Activated T-cell treated with anti-CD3 and anti-CD28 coated beads for 24 hours (primary cell): ENCODE measurements at regions not wholly inside any gene's neighbourhood (a gene's known extent, or its start where the extent isn't known, plus 50 kb on each side); places are given as distances from the start of the nearest gene placed in this dataset.

Experiments used
- DNase-seq: peaks from one replicate; pipeline ENCODE4 v3.0.0-alpha.2; 2020; ENCODE audit warnings: low read depth

DNA sequence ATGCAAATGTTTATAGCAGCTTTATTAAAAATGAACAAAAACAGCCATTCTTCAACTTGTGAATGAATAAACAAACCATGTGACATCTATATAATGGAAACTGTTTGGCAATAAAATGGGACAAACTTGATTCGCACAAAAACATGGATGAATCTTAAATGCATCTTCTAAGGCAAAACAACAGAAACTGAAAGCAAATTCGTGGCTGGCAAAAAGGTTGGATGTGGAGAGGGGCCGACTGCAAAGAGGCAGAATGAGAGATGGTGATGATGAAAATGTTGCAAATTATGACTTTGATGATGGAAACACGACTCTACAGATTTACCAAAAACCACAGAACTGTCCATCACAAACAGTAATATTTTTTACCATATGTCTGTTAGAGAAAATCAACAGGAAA is 327.0 kb upstream of the NR5A2 start:
- no peak for DNase-seq

DNA sequence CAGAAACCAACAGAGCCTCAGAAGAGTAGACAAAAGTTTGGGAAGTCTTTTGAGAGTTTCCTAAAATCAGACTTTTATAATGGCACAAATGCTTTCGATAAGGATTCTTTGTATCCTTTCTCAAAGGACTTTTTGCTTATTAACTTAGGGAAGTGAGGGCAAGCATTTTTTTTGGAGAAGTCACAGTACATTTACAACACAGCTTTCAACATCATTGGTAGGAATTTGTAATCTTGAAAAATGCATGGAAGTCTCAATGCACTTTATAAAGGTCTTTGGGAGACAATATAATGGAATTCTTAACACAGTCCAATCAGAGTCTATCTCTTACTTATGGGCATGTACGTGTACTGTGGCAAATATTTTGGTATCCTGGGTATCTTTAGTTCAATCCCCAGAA is 325.8 kb upstream of the NR5A2 start:
- DNase-seq: no peak

DNA sequence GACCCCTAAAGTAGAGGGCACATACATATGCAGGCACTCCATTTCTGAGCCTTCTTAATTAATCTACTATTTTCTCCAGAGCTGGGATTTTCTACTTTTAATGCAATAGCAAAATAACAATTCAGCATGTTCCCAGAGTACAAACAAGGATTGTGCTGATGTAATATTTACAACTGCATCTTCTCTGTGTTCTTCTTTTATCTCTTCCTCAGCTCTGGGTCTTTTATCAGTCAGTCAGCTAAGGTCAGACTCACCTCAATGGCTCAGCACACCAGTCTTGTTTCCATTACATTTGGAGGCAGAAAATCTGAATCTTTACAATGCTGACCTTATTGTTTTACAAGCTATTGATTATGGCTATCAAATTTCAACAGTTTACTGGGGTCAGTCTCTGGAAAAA is 323.3 kb upstream of the NR5A2 start:
- no peak for DNase-seq

DNA sequence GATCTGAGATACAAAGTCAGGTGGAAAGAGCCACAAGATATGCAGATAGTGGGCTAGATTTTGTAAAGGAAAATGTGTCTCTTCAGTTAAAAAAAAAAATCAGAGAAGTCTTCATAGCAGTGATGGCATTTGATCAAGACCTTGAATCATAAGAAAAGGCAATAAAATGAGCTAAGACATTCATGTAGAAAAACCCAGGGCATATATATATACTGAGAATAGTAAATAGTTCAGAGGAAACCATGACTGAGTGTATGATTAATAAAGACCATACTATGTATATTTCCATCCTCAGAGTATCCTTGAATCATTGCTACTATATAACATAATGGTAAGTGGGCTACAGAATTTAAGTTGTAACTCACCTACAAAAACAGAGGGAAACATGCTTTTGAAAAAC is 321.7 kb upstream of the NR5A2 start:
- DNase-seq: no peak

DNA sequence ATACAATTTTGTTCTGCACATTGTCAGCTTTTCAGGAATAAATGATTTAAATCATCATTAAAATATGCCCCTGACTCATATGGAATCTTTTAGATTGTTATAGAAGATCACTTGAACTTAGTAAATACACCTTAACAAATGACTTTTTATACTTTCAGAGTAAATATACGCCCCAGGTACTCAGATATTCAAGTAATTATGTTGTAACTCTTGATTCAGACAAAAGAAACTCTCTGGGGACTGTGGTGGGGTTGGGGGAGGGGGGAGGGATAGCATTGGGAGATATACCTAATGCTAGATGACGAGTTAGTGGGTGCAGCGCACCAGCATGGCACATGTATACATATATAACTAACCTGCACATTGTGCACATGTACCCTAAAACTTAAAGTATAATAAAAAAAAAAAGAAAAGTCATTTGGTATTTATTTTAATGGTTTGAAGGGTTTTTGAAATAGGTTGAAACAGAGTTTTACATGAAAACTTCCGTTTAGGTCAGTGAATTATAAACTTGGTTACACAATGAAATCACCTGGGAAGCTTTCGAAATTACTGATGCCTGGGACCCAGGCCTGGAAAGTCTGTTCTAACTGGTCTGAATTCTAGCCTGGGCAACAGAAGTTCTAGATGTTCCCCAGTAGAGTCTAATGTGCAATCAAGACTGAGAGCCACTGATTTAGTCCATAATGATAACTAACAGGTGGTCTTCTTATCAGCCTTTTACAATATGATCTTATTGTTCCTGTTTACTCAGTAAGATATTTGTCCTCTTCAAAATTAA is 320.5 kb upstream of the NR5A2 start:
- no peak for DNase-seq

DNA sequence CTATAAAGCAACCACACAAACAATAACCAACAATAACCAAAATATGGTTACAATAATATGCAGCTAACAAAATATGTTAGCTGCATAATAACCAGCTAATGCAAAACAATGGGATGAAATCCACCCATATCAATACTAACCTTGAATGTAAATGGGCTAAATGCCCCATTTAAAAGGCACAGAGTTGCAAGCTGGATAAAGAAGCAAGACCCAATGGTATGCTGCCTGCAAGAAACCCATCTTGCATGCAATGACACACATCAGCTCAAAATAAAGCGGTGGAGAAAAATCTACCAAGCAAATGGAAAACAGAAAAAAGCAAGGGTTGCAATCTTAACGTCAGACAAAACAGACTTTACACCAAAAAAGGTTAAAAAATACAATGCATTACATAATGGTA is 316.5 kb upstream of the NR5A2 start:
- DNase-seq: no peak

DNA sequence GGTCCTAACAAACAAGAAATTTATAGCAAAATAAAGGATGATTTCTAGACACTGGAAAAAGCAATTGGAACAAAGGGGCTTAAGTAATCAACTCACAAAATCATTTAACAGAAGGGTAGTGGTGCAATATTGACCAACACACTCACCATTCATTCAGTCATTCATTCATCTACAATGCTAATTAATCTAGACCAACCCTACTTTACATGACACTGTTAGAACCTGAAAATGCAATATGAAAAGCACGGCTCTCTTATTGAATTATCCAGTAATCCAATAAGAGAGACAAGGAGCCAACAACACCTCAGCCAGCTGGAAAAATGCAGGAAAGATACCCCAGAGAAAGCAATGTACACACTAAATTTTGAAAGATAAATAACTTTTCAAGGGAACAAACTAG is 310.8 kb upstream of the NR5A2 start:
- DNase-seq: no peak

DNA sequence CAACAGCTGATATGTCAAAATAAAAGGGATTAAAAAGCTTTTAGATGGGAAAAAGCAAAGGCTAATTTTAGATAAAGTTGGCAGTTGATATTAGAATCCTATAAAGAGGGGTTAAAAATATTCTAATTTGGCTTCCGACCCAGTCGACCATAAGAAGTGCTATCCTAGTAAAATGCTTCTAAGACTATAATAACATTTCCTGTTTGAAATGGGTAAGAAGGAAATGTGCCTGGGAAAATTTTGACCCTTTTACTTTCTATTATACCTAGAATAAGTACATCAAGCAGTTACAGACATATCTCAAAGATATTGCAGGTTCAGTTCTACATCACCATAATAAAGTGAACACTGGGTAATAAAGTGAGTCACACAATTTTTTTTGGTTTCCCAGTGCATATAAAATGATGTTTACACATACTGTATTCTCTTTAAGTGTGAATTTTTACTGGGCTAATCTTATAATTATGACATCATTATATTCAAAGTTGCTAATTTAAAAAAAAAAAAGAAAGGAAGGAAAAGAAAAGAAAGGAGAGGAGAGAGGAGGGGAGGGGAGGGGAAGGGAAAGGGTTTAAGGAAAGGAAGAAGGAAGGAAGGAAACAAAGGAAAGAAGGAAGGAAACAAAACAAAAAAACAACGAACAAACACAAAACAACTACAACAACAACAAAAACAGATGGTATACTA is 308.2 kb upstream of the NR5A2 start:
- no peak for DNase-seq

DNA sequence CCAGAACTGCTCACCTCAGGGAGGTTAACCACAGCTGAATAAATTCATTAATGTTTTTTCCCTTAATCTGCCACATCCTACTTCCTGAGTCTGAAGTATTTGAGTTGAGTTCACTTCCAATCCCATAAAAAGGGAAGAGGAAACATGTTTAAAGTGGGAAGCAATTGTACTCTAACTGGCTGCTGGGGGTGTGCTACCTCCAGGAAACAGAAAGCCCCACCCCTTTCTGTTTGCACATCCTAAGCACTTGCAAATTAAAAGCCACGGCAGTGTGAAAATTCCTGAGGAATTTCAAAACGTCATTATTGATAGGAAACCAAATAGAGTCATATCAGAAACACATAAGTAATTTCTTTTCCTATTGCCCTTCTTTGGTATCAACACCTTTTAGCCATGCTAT is 307.0 kb upstream of the NR5A2 start:
- DNase-seq: no peak

DNA sequence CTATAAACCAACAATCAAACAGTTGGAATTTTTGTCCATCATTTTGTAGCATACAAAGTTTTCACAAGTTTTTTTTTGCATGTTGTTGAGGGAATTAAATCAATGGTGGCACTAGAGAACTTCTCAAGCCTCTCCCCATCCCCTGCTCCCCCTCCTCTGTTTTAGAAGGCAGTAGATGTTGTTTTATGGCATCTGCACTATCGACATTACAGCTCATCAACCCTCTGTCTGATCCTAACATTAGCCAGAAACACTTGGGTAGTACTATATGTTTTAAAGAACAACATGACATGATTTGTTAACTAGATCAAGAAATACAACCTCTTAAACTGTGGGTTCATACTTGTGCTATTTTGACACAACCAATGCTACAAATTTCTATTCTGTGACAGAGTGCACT is 306.5 kb upstream of the NR5A2 start:
- no peak for DNase-seq

DNA sequence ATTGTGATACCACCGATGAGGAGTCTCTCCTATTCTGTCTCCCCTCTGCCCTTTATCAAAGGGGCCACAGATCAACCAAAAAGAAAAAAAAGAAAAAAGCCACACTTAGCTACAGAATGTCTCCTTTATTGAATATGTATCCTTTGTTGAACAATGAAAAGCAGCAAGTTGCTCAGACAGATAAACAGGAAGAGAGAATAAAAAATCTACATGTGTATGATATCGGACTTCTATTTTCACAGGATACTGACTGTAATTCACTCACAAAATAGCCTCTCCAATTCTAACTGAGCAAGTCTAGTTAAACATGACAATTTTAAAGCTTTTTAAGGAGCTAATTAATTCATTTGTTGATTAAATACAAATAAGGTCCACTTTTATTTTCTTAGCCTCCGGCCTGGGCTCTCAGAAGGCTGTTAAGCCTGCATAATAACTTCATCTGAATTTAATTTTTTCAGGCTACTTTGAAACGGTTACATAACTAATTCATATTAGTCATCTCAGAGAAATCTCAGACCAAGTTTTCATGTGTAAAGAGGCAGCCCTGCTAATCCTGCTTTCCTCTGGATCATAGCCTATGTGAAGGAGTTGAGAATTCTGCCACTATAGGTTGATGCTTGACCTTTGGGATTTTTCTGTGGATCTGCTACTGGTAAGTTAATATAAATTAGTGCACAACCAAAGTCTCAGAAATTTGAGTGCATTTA is 304.1 kb upstream of the NR5A2 start:
- no peak for DNase-seq

DNA sequence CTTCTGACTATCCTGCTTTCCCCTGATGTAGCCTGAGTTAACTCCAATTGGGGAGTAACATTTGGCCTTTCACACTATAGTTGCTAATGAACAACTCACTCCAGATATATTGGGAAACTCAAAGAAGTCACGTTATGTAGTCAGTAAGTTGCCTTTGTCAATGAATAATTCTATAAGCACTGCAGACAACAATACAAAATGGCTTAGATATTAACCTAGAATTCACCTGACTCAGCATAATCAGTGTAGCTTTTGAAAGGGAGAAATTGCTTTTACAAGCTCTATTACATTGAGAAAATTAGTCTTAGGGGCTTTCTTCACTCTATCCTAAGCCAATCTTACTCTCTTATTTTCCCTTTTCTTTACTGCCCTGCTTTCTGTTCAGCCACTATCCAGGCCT is 303.5 kb upstream of the NR5A2 start:
- DNase-seq: no peak

DNA sequence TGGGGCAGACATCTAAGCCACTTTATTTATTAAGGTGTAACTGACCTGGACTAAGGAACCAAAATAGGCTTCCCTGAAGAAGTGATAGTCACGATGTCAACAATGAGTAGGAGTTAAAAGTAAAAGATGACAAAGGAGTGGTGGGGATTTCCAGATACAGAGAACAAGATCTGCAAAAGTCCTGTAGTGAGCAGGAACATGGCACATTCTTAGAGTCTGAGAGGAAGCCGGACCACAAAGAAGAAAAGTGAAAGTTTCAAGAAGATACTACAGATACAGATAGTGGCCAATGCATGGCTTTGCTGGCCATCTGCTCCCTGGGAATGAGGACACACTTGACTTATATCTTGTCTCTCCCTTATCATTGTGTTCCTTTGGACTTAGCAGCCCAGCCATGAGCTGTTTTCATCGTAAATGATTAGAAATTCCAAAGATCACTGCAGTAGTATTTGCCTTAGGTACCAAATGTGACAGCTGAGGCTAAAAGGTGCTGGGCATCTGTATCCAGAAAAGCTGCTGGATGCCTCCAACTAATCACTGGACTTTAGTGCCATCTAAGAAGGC is 302.4 kb upstream of the NR5A2 start:
- no peak for DNase-seq

DNA sequence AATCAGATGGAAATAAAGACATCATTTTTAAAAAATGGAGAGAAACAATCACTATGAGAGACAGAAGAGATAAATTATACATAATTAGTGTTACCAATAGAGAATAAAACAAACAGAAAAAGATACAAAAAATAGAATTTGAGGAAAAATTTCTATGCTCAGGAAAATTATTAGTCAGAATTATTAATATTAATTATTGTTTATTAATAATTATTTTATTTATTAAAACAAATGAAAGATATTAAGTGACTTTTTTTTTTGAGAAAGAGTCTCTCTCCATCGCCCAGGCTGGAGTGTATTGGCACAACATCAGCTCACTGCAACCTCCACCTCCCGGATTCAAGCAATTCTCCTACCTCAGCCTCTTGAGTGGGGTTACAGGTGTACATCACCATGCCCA is 299.8 kb upstream of the NR5A2 start:
- DNase-seq: no peak

DNA sequence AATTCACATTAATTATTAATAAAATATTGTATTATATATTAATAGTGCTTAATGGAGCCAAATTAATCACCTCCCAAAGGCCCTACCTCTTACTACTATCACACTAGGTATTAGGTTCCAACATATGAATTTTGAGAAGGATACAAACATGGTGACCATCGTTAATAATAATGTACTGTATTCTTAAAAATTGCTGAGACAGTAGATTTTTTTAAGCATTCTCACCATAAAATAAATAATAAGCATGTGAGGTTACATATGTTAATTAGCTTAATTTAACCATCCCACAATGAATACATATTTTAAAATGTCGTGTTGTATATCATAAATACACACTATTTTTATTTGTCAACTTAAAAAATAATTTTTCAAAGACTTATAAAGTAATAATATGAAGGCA is 299.2 kb upstream of the NR5A2 start:
- DNase-seq: no peak

DNA sequence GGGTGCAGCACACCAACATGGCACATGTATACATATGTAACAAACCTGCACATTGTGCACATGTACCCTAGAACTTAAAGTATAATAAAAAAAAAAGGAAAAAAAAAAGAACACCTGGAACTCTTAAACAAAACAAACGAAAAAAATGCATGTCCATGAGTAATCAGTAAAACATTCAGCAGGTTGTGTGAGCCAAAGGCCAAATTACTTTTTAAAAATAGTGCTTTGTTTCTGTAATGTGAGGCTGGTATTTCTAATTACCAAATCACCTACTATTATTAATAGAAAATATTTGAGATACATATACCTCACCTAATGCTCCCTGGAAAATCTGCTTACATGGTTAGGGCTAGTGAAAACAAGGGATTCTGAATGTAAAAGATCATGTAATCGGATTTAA is 294.4 kb upstream of the NR5A2 start:
- DNase-seq: no peak

DNA sequence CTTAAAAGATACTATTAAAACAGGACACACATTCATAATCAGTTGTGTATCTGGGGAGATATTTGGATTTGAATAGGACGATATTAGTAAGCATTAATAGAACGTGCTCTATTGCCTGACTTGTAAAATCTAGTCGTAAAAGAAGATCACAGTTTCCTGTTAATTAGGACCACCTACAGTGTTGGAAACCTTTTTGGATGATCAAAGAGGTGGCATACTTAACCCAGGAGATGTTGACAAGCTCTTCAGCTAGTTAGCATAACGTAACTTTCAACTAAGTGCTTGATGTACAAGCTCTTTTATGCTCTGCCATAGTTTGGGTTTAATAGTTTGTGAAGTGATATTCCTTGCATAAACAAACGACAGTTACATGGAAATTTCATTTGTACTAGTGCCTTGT is 293.3 kb upstream of the NR5A2 start:
- no peak for DNase-seq

DNA sequence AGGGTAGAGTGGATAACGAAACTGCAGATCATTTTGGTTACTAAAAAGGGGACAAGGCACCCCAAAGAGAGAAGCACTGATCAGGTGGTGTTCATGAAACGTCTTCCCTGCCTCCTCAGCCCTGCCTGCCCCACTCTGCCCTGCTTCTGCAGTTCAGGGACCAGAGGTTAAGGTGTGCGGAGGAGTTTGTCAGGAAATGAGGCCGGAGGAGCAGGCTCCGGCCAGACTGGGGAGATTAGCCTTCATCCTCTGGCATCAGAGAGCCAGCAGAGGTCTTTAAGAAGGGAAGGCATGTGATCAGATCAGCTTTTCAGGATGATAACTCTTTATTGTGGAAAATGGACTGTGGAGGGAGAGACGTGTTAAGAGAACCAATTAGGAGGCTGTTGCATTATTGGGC is 291.9 kb upstream of the NR5A2 start:
- no peak for DNase-seq

DNA sequence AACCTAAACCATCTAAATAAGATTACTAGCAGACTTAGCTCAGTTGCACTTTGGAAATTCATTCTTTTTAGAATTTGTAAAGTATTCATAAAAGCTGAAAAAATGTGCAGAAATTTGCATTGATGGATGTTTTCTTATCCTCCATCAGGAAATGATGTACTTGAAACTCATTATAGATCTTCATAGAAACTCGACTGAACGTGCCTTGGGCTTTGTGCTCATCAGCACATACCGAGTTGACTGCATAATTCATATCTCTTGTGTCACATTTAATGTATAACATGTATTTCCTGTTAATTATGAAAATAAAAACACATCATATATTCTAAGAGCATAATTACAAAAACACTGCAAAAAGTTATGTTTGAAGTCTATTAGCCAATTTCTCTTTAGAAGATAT is 290.9 kb upstream of the NR5A2 start:
- DNase-seq: no peak

DNA sequence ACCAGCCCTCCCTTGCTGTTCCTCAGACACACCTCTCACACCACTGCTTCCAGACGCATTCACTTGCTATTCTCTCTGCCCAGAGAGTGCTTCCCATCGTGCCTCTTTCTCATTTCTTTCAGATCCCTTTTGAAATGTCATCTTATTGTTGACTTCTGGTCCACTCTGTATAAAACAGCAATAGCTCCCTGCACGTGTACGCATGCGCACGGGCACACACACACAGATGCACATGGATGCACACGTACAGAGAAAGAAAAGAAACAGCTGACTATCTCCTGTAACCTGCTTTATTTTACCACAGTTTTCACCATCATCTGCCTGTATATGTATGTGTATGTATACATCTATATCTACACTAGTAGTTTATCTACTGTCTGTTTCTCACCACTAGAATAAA is 285.9 kb upstream of the NR5A2 start:
- no peak for DNase-seq

DNA sequence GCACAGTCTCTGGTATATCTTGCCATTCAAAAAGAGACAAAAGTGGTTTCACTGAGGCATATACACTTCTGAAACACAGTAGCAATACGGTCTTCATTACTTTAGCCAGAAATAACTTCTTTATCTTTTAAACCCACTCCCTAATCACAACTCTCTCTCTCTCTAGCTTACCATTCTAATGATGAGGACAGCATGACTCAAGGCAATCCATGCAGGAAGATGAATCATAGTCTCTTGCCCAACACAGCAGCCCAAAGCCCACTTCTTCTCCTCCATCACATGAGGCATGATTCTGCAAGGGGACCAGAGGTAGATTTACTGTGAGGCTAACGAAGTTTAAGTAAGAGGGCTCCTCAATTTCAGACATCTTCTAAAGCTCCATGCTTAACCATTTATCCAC is 285.0 kb upstream of the NR5A2 start:
- no peak for DNase-seq

DNA sequence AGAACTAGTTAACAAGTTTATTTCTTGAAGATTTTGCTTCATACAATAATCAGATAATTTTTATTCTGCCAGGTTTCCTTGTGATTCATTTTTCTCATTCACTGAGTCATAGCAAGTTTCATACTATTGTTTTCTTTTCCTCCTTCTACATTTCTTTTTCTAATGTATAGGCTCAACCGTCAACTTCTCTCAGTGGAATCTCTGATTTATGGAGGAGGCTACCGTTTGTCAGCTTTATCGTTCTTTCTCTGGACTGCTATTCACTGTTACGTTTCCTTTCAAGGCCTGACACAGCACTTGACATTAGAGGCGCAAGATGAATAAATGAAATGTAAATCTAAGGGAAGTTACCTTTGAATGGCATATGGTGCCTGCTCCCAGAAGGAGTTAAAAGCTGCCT is 284.3 kb upstream of the NR5A2 start:
- DNase-seq: no peak
